RKO (cell line): ENCODE measurements at regions not wholly inside any gene's neighbourhood (a gene's known extent, or its start where the extent isn't known, plus 50 kb on each side); places are given as distances from the start of the nearest gene placed in this dataset.

Experiments
- DNase-seq: peaks from one replicate; pipeline ENCODE4 v3.0.0-alpha.2; 2016; ENCODE audit warnings: low spot score

GRCh38 chr4:183763990-183764754 lies 105.1 kb downstream of the TRAPPC11 start:
- no peak for DNase-seq

- no peak for DNase-seq
Observed at GRCh38 chr4:183765251-183765911, 106.3 kb downstream of the TRAPPC11 start.

GRCh38 chr4:183766140-183766539 lies 107.0 kb downstream of the TRAPPC11 start:
- DNase-seq: no peak

GRCh38 chr4:183770906-183771305 lies 111.8 kb downstream of the TRAPPC11 start:
- no peak for DNase-seq

GRCh38 chr4:183772361-183772760 lies 113.3 kb downstream of the TRAPPC11 start:
- DNase-seq: no peak

GRCh38 chr4:183773790-183774189 lies 114.7 kb downstream of the TRAPPC11 start:
- no peak for DNase-seq

- DNase-seq: no peak
Observed at GRCh38 chr4:183783306-183783705, 121.8 kb upstream of the STOX2 start.

- DNase-seq: no peak
Observed at GRCh38 chr4:183783991-183784553, 121.0 kb upstream of the STOX2 start.

GRCh38 chr4:183788308-183788905 lies 116.7 kb upstream of the STOX2 start:
- no peak for DNase-seq

- DNase-seq: peak; percentile 19
Observed at GRCh38 chr4:183789657-183790056, 115.5 kb upstream of the STOX2 start.

GRCh38 chr4:183790661-183791060 lies 114.4 kb upstream of the STOX2 start:
- no peak for DNase-seq

- no peak for DNase-seq
Observed at GRCh38 chr4:183797011-183797444, 108.1 kb upstream of the STOX2 start.

GRCh38 chr4:183797445-183798300 lies 107.4 kb upstream of the STOX2 start:
- DNase-seq: no peak

GRCh38 chr4:183798301-183799253 lies 106.5 kb upstream of the STOX2 start:
- DNase-seq: no peak

- no peak for DNase-seq
Observed at GRCh38 chr4:183801457-183802165, 103.5 kb upstream of the STOX2 start.

GRCh38 chr4:183806341-183806740 lies 98.8 kb upstream of the STOX2 start:
- DNase-seq: no peak

- no peak for DNase-seq
Observed at GRCh38 chr4:183807420-183808096, 97.5 kb upstream of the STOX2 start.

GRCh38 chr4:183808097-183808456 lies 97.0 kb upstream of the STOX2 start:
- no peak for DNase-seq

- DNase-seq: no peak
Observed at GRCh38 chr4:183812567-183812966, 92.5 kb upstream of the STOX2 start.

- no peak for DNase-seq
Observed at GRCh38 chr4:183814461-183814860, 90.6 kb upstream of the STOX2 start.
